ENCODE measurements at regions not wholly inside any gene's neighbourhood (a gene's known extent, or its start where the extent isn't known, plus 50 kb on each side); places are given as distances from the start of the nearest gene placed in this dataset.
A peak's percentile ranks its signal among the peaks of the same experiment; 100 is the strongest.

DNA sequence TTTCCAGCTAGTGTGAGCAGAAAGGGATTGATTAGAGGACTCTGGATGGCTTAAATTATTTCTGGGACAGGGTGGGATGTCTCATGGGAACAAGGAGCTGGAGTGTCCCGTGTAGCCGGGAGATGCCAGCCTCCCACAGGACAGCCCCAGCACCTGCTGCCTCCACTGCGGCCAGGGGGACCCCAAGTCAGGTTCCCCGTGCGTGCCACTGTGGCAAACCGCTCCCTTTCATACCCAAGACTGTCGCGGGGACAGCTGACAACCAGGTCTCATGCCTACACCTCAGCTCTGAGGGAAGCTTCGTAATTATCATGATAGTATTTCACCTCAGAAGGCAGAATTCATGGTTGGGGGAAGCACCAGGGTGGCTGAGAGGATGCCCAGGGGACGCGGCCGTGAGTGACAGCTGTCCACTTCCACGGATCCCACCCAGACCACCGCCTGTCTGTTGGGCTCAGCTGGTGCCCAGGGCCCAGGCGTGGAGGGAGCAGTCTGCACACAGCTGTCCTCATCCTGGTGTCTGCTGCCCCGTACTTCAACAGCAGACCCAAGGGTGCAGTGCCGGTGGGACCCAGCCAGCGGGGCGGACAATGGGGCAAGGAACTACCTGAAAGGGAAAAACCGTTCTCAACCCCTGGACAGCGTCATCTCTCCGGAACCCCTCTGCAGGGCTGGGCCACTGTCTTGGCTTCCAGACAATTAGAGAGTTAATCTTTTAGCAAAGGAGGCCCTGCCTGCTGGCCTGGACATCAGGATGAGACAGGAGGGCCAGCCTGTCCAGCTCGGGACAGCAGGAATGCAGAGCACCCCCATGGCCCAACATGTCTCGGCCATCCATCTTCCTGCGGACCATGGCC, 166.9 kb downstream of the OLFM1 start:
- no peak for DNase-seq (ENCODE audit: low spot score)

DNA sequence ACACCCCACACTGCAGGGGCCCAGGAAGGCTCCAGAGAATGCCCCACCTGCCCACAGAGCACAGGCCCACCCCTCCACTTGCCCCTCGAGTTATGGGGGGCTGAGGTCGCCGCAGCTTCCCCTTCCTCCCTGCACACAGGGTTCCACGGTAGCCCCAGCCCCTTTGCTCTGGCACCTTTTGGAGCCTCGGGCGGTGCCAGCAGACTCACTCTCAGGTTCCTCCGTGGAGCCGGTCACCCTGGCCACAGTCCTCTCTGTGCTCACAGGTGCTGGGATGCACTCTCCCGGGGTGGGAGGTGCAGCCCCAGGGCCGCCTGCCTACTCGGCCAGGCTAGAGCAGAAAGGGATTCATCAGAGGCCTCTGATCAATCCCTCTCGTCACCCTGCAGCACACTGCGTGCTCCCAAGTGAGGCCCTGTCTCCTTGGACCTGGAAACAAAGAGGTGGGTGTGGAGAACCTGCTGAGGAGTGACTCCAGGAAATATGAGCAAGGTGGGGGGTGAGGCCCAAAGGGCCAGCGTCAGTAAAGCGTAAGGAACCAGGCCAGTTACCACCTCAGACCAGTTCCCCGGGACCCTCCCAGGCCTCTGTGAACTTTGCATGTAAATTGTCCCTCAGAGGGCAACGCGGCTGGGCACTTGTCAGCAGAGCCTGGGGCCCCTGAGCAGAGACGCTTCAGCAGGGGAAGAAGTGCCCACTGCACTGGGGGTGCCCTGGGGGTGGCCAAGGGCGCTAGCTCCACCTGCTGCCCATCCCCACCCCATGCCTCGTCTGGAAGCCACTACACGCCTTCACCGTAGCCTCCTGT, 167.8 kb downstream of the OLFM1 start:
- DNase-seq (ENCODE audit: low spot score), result no peak

DNA sequence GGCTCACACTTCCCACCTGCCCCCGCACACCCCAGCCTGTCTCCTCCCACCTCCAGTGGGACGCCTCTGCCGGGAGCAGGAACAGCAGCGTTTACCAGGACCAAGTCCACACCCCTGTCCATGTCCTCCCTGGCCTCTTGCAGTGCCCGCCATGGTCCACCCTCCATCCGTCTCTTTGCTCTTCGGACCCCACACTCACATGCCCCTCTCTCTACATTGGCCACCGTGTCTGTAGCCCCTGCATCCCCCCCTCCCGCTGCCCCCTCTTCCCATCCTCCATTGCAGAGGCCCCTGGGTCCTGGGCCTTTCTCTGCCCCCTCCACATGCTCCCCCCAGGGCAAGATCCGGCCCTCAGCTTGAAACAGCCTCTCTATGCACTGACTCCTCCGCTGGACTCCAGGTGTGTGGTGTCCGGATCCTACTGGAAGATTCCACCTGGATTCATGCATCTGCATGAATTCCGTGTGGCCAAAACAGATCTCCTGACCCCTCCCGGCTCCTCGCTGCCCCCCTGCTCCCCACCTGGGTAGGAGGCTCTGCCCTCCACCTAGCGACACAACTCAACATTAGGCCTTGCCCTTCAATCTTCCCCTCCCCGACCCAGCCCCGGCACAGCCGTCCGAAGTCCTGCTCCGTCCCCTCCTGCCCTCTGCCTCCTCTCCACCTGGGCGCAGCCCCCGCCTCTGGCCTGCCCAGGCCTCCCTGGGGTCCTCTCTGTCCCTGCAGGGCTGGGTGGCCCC, 168.5 kb downstream of the OLFM1 start:
- DNase-seq (ENCODE audit: low spot score), result no peak

DNA sequence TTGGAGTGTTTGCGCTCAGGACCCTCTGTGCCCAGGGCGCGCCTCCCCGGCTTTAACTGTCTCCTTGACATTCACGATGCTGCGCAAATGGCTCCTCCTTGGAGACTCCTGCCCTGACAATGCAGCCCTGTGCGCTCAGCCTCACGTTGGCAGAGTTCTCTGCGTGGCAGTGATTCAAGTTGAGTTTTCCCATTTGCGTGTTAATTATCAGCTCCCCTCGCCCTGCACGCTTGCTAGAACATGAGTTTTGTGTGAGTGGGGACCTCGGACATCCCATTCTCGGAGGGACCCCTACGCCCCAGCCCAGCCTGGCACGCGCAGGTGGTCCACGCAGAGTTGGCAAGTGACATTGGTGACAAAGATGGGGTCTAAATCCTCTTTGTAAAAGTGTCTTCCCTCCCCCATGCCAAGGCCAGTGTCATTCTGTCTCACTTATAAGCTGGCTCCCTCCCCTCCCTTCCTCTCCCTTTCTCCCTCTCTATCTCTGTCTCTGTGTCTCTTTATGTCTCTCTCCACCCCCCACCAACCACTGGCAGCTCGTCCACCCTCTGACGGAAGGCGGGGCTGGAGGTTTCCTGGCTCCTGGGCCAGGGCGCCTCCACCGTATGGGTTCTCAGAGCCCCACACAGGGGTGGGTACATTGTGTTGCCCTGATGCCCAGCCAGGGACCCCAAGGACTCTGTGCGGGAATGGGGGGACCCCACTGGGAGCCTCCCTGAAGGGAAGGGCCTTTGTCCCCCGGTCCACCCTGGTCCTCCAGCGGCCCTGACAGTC, 169.3 kb downstream of the OLFM1 start:
- no peak for DNase-seq (ENCODE audit: low spot score)

DNA sequence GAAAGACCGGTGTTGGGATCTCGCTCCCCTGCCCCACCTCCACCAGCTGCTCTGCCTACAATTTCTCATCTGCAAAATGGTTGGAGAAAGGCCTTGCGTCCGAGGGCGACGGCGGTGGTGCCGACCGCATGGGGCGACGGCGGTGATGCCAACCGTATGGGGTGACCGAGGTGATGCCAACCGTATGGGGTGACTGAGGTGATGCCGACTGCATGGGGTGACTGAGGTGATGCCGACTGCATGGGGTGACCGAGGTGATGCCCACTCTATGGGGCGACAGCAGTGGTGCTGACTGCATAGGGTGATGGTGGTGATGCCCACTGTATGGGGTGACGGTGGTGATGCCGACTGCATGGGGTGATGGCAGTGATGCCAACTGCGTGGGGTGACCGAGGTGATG, 171.0 kb downstream of the OLFM1 start:
- DNase-seq (ENCODE audit: low spot score), result no peak

DNA sequence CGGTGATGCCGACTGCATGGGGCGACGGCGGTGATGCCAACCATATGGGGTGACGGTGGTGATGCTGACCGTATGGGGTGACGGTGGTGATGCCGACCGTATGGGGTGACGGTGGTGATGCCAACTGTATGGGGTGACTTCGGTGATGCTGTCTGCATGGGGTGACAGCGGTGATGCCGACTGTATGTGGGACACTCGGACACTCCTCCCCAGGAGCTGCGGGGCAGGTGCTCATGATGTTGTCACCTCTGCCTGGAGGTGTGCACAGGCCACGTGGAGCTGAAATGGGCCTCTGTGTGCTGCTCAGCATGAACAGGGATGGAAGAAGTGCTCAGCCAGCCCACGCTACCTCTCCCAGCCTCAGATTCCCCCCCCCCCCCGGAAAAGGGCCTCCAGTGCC, 171.8 kb downstream of the OLFM1 start:
- DNase-seq (ENCODE audit: low spot score), result no peak

DNA sequence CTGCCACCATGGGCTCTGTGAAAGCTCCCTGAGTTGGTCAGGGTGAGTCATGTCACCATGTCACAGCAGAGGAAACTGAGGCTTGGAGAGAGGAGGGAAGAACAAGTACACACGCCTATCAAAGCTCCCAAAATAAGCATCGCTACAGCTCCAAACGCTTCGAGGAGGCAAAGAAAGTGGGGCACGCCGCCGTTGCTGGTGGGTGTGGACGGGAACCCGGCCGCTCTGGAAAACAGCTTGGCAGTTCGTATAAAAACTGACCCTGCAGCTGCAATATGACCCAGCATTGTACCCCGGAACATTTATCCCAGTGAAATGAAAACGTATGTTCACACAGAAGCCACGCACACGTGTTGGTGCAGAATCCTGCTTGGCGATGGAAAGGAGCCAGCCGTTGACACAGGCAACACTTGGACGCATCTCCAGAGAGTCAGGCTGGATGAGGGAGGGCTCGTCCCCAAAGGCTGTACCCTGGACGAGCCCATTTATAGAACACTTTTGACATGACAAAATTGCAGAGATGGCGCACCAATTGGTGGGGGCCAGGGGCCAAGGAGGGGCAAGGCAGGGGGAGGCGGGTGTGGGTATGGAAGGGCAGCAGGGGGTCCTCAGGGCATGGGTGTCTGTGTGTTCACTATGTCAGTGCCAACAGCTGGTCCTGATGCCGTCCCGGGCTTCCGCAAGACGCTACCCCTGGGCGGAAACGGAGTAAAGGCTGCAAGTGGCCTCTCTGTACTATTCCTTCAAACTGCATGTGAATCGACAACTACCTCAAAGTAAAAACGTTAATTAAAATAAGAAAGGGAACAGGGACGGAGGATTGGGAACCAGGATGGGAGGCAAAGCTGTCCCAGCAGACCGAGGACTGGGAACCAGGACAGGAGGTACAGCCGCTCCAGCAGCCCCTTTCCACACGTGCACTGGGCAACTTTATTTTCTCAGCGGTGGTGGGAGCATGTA, 173.0 kb downstream of the OLFM1 start:
- no peak for DNase-seq (ENCODE audit: low spot score)

DNA sequence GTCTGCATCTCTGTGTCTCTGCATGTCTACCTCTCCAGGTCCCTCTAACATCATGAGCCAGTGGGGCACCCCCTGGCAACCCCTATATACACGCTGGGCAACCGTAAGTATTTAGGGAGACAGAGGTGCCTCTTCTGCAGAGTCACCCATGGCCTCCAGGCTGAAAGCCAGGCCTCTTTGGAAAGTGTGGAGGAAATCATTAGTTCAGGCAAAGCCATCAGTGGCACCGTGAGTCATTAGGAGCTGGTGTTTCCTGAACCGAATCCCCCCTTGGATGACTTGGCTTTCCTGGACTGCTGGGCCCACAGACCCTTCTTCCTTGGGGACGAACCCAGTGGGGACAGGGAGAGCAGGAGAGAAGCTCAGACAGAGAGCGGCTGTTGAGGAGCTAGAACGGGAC, 174.8 kb downstream of the OLFM1 start:
- no peak for DNase-seq (ENCODE audit: low spot score)

DNA sequence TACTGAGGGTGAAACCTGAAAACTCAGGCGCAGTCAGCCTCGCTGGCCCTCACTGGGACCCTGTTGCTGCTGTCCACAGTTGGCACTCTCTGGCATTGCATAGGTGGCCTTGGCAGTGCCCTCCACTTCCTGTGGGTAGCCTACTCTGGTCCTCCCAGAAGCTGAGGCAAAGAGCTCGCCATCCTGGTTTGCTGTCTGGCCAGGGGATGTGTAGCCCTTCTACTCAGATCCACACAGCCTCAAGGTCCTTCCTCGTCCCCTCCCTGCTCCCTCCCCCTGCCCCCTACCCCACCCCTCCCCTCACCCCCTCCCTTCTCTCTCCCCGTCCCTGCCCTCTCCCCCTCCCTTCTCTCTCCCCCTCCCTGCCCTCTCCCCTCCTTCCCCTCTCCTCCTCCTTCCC, 176.0 kb downstream of the OLFM1 start:
- no peak for DNase-seq (ENCODE audit: low spot score)

DNA sequence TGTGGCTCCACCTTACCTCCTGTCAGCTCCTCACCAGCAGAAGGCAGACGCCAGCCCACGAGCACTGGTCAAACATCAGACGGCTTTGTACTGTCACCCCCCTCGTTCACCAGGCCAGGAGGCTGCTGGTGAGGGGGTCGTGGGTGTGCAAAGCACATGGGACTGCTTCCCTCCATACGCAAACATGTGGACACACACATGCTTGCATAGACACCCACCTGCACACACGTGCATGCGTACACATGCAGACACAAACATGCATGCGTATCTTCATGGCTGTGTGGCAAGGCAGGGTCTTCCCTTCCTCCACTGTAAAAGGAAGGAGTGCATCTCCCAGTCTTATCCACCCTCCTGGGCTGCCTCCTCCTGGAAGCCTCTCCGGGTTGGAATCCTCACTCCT, 178.5 kb downstream of the OLFM1 start:
- DNase-seq (ENCODE audit: low spot score), result no peak

DNA sequence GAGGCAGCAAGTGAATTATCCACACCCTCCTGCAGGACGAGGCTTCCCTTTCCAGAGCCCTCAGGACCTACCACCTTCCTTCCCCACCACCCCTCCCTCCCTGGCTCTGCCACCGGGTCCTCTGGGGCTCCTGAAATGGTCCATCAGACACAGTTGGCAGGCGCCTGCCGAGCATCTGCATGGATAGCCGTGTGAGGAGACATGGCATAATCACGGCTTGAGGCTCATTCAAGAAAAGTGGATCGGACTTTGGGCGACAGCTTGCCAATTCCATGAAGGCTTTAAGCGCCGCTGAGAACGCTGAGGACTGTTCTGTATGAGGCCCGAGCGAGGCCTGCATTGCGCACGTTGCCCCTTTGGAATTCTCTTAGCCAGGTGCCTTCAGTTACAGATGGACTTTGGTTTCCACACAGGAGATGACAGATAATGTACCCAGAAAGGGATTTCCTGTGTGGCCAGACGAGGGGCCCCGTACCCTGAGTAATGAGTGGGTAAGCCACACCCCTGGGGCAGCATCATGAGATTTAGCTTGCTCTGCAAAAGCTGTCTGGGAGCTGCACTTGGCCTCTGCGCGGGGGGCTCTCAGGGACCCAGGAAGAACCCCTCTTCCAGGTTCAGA, 179.8 kb downstream of the OLFM1 start:
- no peak for DNase-seq (ENCODE audit: low spot score)

DNA sequence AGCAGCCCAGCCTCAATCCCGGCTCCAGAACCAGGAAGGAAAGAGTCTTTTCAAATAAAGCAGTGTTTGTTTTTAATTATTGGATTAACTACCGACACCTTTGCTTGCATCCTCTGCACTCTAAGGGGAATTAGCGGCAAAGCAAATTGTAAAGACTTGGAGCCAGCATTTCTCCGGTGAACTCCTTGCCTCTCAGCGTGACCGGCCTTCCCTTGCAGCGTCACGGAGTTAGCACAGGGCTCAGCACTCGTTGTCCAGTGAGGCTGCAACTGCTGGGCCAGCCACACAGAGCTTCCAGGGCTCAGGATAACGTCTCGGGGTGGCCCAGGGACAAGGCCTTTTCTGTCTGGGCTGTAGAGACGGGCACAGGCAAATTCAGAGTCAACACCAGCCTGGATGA, 180.6 kb downstream of the OLFM1 start:
- no peak for DNase-seq (ENCODE audit: low spot score)

DNA sequence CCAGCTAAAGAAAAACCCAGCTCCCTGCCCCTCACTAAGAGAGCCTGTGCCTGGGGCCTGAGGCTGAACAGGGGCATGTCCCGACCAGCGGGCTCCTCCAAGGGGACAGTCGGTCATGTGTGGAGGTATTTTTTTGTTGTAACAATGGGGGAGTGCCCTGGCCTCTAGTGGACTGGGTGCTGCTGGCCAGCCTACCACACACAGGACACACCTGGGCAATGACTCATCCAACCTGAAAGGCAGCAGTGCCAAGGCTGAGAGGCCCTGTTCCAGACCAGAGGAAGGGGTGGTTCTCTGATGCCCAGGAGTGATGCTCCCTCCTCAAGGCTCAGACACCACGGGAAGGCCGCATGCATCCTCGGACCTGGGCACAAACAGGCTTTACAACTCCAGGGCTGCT, 181.5 kb downstream of the OLFM1 start:
- no peak for DNase-seq (ENCODE audit: low spot score)

DNA sequence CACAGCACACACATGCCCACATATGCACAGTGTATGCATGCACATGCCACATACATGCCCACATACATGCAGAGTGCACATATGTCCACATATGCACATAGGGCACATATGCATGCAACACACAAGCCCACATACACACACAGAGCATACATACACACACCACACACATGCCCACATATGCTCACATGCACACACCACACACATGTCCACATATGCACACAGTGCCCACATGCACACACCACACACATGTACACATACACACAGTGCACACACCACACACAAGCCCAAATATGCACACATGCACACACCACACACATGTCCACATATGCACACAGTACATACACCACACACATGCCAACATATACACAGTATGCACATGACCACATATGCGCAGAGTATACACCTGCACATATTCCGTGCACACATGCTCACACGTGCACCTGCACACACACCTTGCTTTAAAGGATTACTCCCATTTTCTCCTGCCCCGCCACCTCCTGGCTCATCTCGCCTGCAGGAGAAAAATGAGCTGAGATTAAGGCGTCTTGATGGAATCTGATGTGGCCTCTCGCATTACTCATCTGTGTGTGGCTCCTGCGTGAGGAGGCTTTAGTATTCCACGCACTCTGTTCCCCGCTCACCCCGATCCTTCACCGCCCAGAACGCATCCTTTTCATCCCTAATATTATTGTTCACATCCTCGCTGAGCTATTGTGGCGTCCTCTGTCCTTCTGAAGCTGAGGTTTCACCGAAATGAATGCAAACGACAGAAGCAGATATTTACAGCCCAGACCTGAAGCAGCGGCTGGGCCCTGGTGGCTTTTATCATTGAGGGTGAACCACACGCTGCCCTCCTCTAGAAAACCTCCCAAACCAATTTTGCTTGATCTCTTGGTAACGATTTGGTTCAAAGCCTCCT, 182.7 kb downstream of the OLFM1 start:
- no peak for DNase-seq (ENCODE audit: low spot score)

DNA sequence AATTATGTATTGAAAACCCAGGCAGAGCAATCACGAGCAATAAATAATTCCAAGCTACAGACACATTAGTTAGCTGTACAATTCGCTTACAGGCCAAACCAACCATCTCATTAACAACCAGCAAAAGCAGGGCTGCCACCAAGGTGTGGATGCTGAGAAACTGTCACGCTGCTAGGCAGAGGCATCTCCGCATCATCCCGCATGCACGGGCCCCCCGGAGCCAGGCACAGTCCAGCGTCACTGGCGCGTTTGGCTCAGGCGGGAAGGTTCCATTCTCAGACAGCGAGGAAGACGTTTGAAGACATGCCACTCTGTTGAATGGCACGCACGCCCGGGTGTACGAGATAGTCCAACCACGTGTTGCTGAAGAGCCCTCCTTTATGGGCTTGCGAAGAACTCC, 184.0 kb downstream of the OLFM1 start:
- DNase-seq (ENCODE audit: low spot score), result no peak

DNA sequence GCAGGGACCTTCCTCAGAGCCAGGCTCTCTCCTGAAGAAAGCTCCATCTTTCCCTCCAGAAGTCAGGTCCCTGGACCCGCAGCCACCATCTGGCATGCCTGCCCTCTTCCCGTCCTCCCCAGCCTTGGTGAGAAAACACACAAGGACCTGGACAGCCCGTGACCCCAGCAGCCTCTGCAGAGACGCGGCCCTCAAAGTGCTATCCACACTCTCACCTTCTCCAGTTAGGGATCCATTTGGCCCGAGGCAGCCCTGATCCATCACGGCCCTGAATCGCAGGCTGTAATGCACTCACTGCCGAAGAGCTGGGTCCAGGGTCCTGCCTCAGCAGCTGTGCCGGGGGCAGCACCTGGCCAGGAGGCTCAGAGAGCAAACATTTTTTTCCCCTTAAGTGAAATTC, 185.1 kb downstream of the OLFM1 start:
- DNase-seq (ENCODE audit: low spot score), result no peak

DNA sequence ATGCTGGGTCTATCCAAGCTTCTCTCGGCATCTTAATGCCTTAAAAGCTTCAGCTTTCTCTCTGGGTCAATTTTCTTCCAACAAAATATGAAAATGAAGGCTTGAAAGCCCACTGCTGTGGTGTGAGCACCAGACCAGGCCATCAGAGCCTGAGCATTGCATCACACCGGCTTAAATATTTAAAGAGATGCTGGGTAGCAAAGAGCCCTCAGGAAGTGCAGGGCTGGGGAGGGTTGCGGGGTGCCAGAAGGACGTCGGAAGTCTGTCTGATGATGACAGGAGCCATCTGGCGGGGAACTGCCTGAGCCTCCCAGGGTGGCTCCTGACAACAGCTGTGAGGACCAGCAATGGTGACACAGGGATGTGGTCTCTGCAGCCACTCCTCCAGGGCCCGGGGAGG, 185.5 kb downstream of the OLFM1 start:
- DNase-seq (ENCODE audit: low spot score), result peak; percentile 13

DNA sequence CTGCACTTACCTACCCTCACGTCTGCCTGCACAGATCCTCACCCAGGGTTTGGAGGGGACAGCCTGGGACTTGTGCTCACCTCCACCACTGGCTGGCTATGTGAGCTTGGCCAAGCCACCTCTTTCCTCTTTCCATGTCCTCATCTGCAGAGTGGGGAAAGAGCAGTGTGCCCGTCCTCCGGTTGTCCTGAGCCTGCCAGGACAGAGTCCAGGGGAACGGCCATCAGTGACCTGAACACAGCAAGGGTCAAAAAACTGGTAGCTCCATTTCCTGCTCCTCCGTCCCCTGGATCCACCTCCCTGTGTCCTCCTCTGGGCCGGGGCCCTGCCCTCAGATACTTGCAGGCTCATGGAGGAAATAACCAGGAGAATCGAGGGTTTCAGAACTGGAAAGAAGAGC, 187.7 kb downstream of the OLFM1 start:
- DNase-seq (ENCODE audit: low spot score), result no peak
